ENCODE measurements at regions not wholly inside any gene's neighbourhood (a gene's known extent, or its start where the extent isn't known, plus 50 kb on each side); places are given as distances from the start of the nearest gene placed in this dataset.
"Not testable (repeated sequence)": the region's sequence is repeated elsewhere in the genome, so short reads cannot be mapped to it uniquely, and the experiment has no call there.

- ATAC-seq (ENCODE audit: poor library complexity), result no peak
- intact Hi-C loops (cut with DNase I), result no loop called here
- DNase-seq, result no peak
Measured at GRCh38 chr12:115898670-115899069, 378.8 kb downstream of the MED13L start.

DNA sequence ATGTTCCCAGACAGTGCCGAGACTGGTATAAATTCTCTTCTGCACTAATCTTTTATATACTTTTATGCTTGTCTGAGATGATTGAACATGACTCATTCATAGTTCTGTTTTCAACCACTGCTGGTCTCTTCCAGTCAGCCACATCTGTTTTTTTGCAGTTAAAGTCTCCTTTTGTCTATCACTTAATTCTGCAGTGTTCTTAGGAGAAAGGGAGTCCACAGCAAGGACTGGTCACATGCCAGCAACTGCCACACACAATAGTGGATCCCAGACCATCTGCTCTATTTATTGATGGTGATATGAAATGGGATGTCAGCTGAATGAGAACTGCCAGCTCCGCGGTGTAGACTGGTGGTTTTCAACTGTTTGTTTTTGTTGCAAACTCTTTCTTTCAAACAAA, 379.8 kb downstream of the MED13L start:
- no peak for DNase-seq
- no peak for ATAC-seq (ENCODE audit: poor library complexity)
- intact Hi-C loops (cut with DNase I), result no loop called here

GRCh38 chr12:115895247-115895646, 382.2 kb downstream of the MED13L start:
- ATAC-seq (ENCODE audit: poor library complexity), result no peak
- intact Hi-C loops (cut with DNase I), result no loop called here

DNA sequence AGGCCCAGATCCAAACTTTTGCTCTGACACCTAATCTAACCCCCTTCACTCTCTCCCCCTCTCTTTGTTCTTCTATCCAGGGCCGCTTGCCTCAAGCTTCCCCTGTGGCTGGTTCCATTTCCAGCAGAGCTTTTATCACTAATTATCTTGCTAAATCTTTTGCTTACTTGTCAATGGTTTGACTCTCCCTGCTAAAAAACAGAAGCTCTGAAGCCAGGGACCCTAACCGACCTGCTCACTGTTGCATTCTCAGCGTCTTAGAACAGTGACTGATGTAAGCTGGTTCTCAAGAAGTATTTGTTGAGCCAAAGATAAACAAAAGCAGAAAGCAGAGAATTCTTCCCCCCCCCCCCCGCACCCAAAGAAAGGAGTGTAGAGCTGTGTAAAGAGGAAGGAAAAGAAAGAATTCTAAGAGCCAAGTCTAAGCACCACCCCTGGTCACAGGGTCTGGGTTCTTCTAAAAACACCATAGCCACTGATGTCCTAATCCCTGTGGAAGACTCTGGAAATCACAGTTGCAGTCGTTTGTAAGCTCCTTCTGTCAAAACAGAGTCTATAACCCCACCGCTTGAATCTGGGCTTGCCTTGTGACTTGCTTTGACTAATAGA, 385.8 kb downstream of the MED13L start:
- ATAC-seq (ENCODE audit: poor library complexity), result no peak
- intact Hi-C loops (cut with DNase I), result no loop called here
- no peak for DNase-seq

More at GRCh38 chr12:115895247-115895646, 382.2 kb downstream of the MED13L start:
- DNase-seq, result no peak

- intact Hi-C loops (cut with DNase I), result no loop called here
- DNase-seq (no peak), ATAC-seq (ENCODE audit: poor library complexity) (no peak)
Measured at GRCh38 chr12:115886666-115887065, 390.8 kb downstream of the MED13L start.

- DNase-seq (no peak), ATAC-seq (ENCODE audit: poor library complexity) (no peak)
- intact Hi-C loops (cut with DNase I), result no loop called here
Measured at GRCh38 chr12:115885040-115885690, 392.3 kb downstream of the MED13L start.

- ATAC-seq (ENCODE audit: poor library complexity), result no peak
- intact Hi-C loops (cut with DNase I), result no loop called here
Measured at GRCh38 chr12:115882936-115883335, 394.6 kb downstream of the MED13L start.

DNA sequence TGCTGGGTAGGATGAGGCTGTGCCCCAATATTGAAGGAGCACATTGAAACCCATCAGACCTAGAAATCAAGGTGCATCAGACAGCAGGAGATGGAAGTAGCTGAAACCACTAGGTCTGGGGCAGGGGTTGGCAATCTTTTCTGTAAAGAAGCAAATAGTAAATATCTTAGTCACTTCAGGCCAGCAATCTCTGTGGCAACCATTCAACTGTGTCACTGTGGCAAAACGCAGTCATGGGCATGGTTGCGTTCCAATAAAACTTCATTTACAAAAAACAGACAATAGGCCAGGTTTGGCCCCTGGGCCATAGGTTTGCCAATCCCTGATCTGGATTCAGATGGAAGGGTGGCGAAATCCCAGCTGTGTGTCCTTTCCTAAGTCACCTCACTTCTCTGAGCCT, 397.3 kb downstream of the MED13L start:
- no peak for ATAC-seq (ENCODE audit: poor library complexity)
- intact Hi-C loops (cut with DNase I), result no loop called here
- no peak for DNase-seq

More at GRCh38 chr12:115882936-115883335, 394.6 kb downstream of the MED13L start:
- no peak for DNase-seq

DNA sequence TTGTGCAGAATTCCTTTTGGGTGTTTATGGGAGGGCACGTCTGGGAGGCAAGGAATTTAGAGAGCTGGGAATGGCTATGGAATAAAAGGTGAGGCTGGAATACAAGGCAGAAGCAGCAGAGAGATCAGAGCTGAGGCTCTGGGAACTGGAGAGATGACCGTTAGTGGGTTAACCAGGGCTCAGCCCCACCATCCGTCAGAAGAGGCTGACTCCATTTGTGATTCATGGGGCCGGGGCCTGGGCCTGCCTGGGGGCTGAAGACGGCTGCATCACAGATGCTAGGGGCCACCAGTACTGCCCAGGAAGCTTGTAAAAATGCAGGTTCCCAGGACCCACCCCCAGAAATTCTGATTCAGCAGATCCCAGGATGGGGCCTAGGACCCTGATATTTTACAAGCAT, 398.1 kb downstream of the MED13L start:
- intact Hi-C loops (cut with DNase I), result no loop called here

DNA sequence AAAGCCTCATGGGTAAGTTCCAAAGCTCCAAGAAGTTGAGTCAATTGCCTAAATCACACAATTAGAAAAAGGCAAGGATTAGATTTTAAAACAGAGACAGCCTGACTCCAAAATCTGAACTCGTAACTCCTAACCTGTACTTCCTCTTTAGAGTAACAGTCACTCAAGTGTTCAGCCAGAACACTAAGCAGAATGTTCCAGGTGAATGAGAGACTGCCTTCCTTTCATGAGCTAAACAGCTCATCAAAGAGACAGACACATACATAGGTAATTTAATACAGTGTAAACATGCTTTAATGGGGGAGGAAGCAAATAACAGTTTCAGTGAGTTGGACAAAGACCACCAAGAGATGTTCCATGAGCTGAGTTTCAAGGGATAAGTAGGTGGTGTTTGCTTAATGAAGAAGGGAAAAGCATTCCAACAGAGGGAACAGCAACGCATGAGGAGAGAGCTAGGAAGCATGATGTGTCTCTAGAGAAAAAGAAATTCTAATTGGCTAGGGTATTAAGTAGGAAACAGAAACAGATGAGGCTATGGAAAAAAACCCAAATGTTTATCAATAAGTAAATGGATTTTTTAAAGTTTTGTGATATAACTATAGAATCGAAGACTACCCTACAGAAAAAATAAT, 403.9 kb downstream of the MED13L start:
- DNase-seq, result no peak
- intact Hi-C loops (cut with DNase I), result no loop called here
- ATAC-seq (ENCODE audit: poor library complexity), result no peak

More for the DNA sequence above, 398.1 kb downstream of the MED13L start:
- DNase-seq (no peak), ATAC-seq (ENCODE audit: poor library complexity) (no peak)

DNA sequence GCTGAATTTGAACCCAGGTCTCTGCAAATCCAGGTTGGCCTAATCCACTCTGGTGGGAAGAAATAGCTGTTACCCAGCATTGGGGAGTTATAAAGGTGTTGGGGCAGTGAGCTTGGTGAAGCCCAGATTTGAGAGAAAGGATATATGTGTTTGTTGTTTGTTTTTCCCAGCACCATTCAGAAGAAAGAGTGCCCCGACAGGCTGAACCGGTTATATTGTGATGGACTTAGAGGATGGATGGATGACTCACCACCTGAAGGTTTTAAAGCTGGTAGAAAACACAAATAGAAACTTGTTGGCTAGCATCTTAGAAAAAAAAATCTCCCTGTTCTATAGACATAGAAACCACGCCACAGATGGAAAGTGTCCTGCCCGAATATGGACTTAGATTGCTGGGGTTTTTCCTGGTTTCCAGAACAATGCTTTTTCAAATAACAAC, 404.6 kb downstream of the MED13L start:
- no peak for DNase-seq
- no peak for ATAC-seq (ENCODE audit: poor library complexity)
- intact Hi-C loops (cut with DNase I), result no loop called here

- ATAC-seq (ENCODE audit: poor library complexity) (no peak), DNase-seq (no peak)
- intact Hi-C loops (cut with DNase I), result no loop called here
Measured at GRCh38 chr12:115872212-115872611, 405.3 kb downstream of the MED13L start.

DNA sequence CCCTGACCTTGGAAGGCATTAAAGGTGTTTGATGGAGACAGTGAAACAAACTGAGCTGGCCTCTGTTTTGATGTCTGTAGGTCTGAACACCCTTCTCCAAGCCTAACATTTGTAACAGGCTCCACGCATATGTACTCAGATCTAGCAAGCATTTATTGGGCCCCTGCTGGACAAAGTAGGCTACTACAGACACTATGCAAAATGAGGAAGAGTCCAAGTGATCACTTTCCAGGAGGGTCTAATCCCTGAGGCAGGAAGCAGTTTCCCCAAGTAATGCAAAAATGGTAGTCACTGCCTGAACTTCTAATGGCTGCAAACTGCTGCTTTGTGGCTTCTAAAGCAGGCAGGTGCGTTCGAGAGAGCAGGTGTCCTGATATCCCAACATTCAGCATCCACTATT, 405.8 kb downstream of the MED13L start:
- intact Hi-C loops (cut with DNase I), result no loop called here
- ATAC-seq (ENCODE audit: poor library complexity) (peak; percentile 38), DNase-seq (no peak)

DNA sequence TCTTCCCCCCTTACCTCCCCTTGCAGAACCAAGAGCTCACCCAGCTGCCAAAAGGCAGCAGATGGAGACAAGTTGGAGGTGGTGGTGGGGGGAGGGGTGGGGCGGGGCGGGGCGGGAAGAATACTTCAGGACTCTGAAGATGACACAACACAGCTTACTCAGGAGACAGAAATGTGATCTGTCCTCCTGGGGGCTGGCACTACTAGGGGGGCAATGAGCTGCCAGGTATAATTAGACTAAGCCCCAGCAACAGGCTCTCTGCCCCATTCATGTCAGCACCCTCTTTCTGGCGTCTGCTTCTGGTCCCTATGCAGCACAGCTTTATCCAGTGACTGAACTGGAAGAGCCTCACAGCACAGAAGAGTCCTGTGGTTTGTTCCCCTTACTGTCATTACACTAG, 407.0 kb downstream of the MED13L start:
- ATAC-seq (ENCODE audit: poor library complexity) (peak; percentile 83), DNase-seq (peak; percentile 48)
- intact Hi-C loops (cut with DNase I), result no loop called here

DNA sequence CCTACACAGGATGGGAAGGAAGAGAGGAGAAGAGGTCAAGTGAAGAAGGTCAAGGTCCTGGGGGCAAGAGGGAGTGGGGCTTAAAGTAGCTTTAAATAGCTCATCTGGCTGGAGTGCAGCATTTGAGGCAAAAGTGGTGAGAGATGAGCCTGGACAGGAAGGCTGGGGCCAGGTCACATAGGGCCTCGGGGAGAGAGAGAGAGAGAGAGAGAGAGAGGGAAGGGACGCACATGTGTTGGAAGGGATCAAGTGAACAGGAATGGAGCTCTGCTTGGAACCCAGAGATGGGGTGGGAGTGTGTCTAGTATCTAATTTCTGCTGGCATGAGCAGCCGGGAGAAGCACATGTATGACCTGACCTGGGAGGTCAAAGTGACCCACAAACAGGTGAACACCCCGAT, 407.5 kb downstream of the MED13L start:
- DNase-seq (no peak), ATAC-seq (ENCODE audit: poor library complexity) (peak; percentile 75)
- intact Hi-C loops (cut with DNase I), result no loop called here

DNA sequence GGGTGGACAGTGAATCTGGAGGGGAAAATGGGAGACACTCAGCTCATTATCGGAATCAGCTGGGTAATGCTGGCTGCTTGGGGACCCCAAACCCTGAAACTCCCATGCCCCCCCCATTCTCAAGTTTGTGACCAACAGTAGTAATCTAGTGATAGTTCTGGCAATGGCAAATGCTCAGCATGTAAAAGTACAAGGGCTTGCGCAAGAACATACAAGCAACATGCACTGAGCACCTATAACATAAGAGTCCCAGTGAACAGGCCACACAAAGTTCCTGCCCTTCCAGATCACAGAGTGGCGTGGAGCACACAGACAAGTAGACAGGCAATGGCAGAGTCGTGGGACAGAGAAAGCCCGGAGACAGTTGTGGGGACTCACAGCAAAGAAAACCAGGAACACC, 407.9 kb downstream of the MED13L start:
- DNase-seq (no peak), ATAC-seq (ENCODE audit: poor library complexity) (peak; percentile 6)
- intact Hi-C loops (cut with DNase I), result no loop called here

DNA sequence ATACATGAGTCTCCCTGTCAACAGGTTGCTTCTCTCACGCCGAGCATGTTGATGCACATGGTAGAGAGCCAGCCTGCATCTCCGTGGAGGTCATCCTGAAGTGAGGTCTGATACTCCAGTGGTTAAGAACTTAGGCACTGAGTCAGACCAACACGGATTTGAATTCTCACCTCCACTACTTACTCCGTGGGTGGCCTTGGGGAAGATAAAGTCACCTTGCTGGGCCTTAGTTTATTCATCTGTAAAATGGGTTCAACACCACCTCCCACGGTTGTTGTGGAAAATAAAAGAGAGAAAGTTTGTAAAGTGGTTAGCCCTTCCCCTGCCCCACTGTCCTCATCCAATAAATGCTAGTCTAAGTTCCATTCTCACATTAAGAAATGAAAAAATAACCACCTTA, 408.9 kb downstream of the MED13L start:
- DNase-seq (no peak), ATAC-seq (ENCODE audit: poor library complexity) (no peak)
- intact Hi-C loops (cut with DNase I), result no loop called here

- intact Hi-C loops (cut with DNase I), result no loop called here
- ATAC-seq (ENCODE audit: poor library complexity), result no peak
- no peak for DNase-seq
Measured at GRCh38 chr12:115867854-115868253, 409.6 kb downstream of the MED13L start.

- no peak for ATAC-seq (ENCODE audit: poor library complexity)
- no peak for DNase-seq
- intact Hi-C loops (cut with DNase I), result no loop called here
Measured at GRCh38 chr12:115866909-115867525, 410.5 kb downstream of the MED13L start.

DNA sequence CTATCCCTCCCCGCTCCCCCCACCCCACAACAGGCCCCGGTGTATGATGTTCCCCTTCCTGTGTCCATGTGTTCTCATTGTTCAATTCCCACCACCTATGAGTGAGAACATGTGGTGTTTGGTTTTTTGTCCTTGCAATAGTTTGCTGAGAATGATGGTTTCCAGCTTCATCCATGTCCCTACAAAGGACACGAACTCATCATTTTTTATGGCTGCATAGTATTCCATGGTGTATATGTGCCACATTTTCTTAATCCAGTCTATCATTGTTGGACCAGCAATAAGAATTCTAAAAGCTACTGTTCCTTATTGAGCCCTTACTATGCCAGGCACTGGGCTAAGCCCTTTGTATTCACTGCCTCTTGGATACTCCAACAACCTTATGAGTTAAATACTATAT, 411.2 kb downstream of the MED13L start:
- ATAC-seq (ENCODE audit: poor library complexity); intact Hi-C loops (cut with DNase I); DNase-seq: not testable (repeated sequence)
